H9 (cell line): ENCODE measurements at regions not wholly inside any gene's neighbourhood (a gene's known extent, or its start where the extent isn't known, plus 50 kb on each side); places are given as distances from the start of the nearest gene placed in this dataset.
"Not testable (repeated sequence)": the region's sequence is repeated elsewhere in the genome, so short reads cannot be mapped to it uniquely, and the experiment has no call there.

ENCODE experiments used
- DNase-seq: peaks from one replicate; pipeline ENCODE4 v3.0.0-alpha.2; 2017
- H2AFZ ChIP-seq: one replicate; pipeline ENCODE4 v1.6.1; 2013; ENCODE audit warnings: mild to moderate bottlenecking, low read length, control low read depth, moderate library complexity
- H2AK5ac ChIP-seq: 2 replicates; pipeline ENCODE4 v1.6.1; 2013; ENCODE audit warnings: low read length, control low read depth, mixed read lengths; ENCODE audit not compliant: insufficient read length
- H2BK120ac ChIP-seq: one replicate; pipeline ENCODE4 v1.6.1; 2013; ENCODE audit warnings: low read depth, mild to moderate bottlenecking, low read length, control low read depth, inconsistent platforms; ENCODE audit not compliant: poor library complexity, severe bottlenecking
- H2BK12ac ChIP-seq: 2 replicates; pipeline ENCODE4 v1.6.1; 2013; ENCODE audit warnings: low read length, control low read depth, mixed read lengths, low read depth; ENCODE audit not compliant: insufficient read length
- H2BK15ac ChIP-seq: 2 replicates; pipeline ENCODE4 v1.6.1; 2013; ENCODE audit warnings: low read depth, low read length, control low read depth
- H2BK20ac ChIP-seq: one replicate; pipeline ENCODE4 v1.6.1; 2013; ENCODE audit warnings: low read depth, mild to moderate bottlenecking, low read length, control low read depth, inconsistent platforms; ENCODE audit not compliant: poor library complexity, severe bottlenecking
- H2BK5ac ChIP-seq: 2 replicates; pipeline ENCODE4 v1.6.1; 2013; ENCODE audit warnings: low read length, control low read depth, mixed read lengths; ENCODE audit not compliant: insufficient read length
- H3K14ac ChIP-seq: 2 replicates; pipeline ENCODE4 v1.6.1; 2013; ENCODE audit warnings: low read length, control low read depth; ENCODE audit not compliant: insufficient read depth
- H3K18ac ChIP-seq: 2 replicates; pipeline ENCODE4 v1.6.1; 2013; ENCODE audit warnings: low read depth, mild to moderate bottlenecking, mixed read lengths, low read length, control low read depth; ENCODE audit not compliant: insufficient read length
- H3K23ac ChIP-seq: 2 replicates; pipeline ENCODE4 v1.6.1; 2013; ENCODE audit warnings: low read length, control low read depth, mixed read lengths, low read depth; ENCODE audit not compliant: insufficient read length
- H3K23me2 ChIP-seq: 2 replicates; pipeline ENCODE4 v1.6.1; 2013; ENCODE audit warnings: low read depth, mild to moderate bottlenecking, mixed read lengths, low read length, control low read depth; ENCODE audit not compliant: insufficient read length, poor library complexity, severe bottlenecking
- H3K27ac ChIP-seq: 2 replicates; pipeline ENCODE4 v1.5.1; 2013; ENCODE audit warnings: low read length, control low read depth, mixed read lengths, low read depth; ENCODE audit not compliant: insufficient read length
- H3K27me3 ChIP-seq: 2 replicates; pipeline ENCODE4 v1.6.1; 2013; ENCODE audit warnings: low read length, control low read depth, inconsistent platforms; ENCODE audit not compliant: insufficient read depth
- H3K4ac ChIP-seq: 2 replicates; pipeline ENCODE4 v1.6.1; 2013; ENCODE audit warnings: low read depth, mild to moderate bottlenecking, control low read depth, inconsistent platforms, low read length, moderate library complexity
- H3K4me1 ChIP-seq: 2 replicates; pipeline ENCODE4 v1.6.1; 2013; ENCODE audit warnings: low read length, control low read depth, inconsistent platforms; ENCODE audit not compliant: insufficient read depth
- H3K4me2 ChIP-seq: 2 replicates; pipeline ENCODE4 v1.6.1; 2013; ENCODE audit warnings: low read length, control low read depth, mixed read lengths; ENCODE audit not compliant: insufficient read length, insufficient read depth
- H3K56ac ChIP-seq: 2 replicates; pipeline ENCODE4 v1.6.1; 2013; ENCODE audit warnings: low read depth, mild to moderate bottlenecking, mixed read lengths, low read length, control low read depth; ENCODE audit not compliant: insufficient read length
- H3K79me1 ChIP-seq: 2 replicates; pipeline ENCODE4 v1.6.1; 2013; ENCODE audit warnings: low read depth, mild to moderate bottlenecking, moderate library complexity, low read length, control low read depth, inconsistent platforms; ENCODE audit not compliant: insufficient read depth, poor library complexity, severe bottlenecking
- H3K79me2 ChIP-seq: 2 replicates; pipeline ENCODE4 v1.6.1; 2013; ENCODE audit warnings: low read length, control low read depth, inconsistent platforms; ENCODE audit not compliant: insufficient read depth
- H3K9ac ChIP-seq: 2 replicates; pipeline ENCODE4 v1.6.1; 2013; ENCODE audit warnings: low read length, control low read depth, mixed read lengths; ENCODE audit not compliant: insufficient read length; ENCODE audit errors: extremely low read depth
- H3K9me3 ChIP-seq: one replicate; pipeline ENCODE4 v1.6.1; 2013; ENCODE audit warnings: low read depth, low read length, inconsistent platforms; ENCODE audit not compliant: control insufficient read depth
- H3T11ph ChIP-seq: one replicate; pipeline ENCODE4 v1.6.1; 2013; ENCODE audit warnings: mild to moderate bottlenecking, low read length, control low read depth, inconsistent platforms
- H4K20me1 ChIP-seq: one replicate; pipeline ENCODE4 v1.6.1; 2013; ENCODE audit not compliant: control insufficient read depth, insufficient read length, insufficient read depth
- H4K5ac ChIP-seq: 2 replicates; pipeline ENCODE4 v1.6.1; 2013; ENCODE audit warnings: low read depth, mild to moderate bottlenecking, mixed read lengths, low read length, control low read depth; ENCODE audit not compliant: insufficient read length
- H4K8ac ChIP-seq: replicated peaks from 2 replicates; pipeline ENCODE4 v1.6.1; 2013; ENCODE audit warnings: low read length, control low read depth, mixed read lengths, low read depth; ENCODE audit not compliant: insufficient read length
- H4K91ac ChIP-seq: 2 replicates; pipeline ENCODE4 v1.6.1; 2013; ENCODE audit warnings: low read depth, mild to moderate bottlenecking, moderate library complexity, mixed read lengths, low read length, control low read depth; ENCODE audit not compliant: insufficient read length
- H3K27ac Mint-ChIP-seq, 3 experiments: 2 replicates in 2 of 3; 3 replicates in 1 of 3; pipeline ENCODE4 v1.8.0; 2020 to 2021; ENCODE audit warnings: mixed read lengths in 3 of 3, mild to moderate bottlenecking in 1 of 3, moderate library complexity in 1 of 3
- H3K27me3 Mint-ChIP-seq: 2 replicates; pipeline ENCODE4 v1.8.0; 2021; ENCODE audit warnings: low read depth, mild to moderate bottlenecking, moderate library complexity, mixed read lengths
- H3K36me3 Mint-ChIP-seq, 3 experiments: 2 replicates in 2 of 3; 3 replicates in 1 of 3; pipeline ENCODE4 v1.8.0; 2020 to 2021; ENCODE audit warnings: low read depth in 3 of 3, mixed read lengths in 3 of 3; ENCODE audit not compliant: insufficient read depth in 1 of 3
- H3K4me1 Mint-ChIP-seq, 2 experiments: 2 replicates each; pipeline ENCODE4 v1.8.0; 2020; ENCODE audit warnings: mixed read lengths in 2 of 2
- H3K4me3 Mint-ChIP-seq, 2 experiments: 2 replicates in 1 of 2; 3 replicates in 1 of 2; pipeline ENCODE4 v1.8.0; 2020 to 2021; ENCODE audit warnings: mild to moderate bottlenecking in 2 of 2, mixed read lengths in 2 of 2, moderate library complexity in 1 of 2
- H3K9me3 Mint-ChIP-seq, 2 experiments: 2 replicates in 1 of 2; 3 replicates in 1 of 2; pipeline ENCODE4 v1.8.0; 2020; ENCODE audit warnings: mild to moderate bottlenecking in 2 of 2, mixed read lengths in 2 of 2, moderate library complexity in 1 of 2
- WGBS: extraction: QIAGEN DNeasy Blood & Tissue Kit; methylation state at CpG from one replicate; pipeline ENCODE4 v1.1.7; 2013; ENCODE audit warnings: missing lambda C conversion rate, low lambda C conversion rate, mixed read lengths; ENCODE audit not compliant: insufficient read length; ENCODE audit errors: extremely low coverage; 5-methylcytosine and 5-hydroxymethylcytosine counted together

DNA sequence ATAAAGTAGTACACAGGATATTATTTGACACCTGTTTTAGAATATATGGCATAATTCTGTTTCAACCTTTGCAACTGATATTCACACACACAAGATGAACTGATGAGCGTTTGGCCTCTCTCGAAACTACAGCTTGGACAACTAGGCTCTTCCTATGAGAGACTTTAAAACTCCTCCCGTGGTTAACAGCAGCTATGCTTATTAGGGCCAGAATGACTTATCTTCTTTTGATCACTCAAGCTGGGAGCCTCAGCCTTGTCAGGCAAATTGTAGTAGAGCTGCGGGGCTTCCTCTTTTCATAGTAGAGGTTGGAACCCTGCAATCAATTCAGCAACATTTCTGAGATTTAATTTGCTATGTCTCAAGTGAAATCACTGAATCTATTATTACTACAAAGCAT lies 381.3 kb upstream of the ANKRD20A1 start:
- H3K27me3 Mint-ChIP-seq, H3K18ac ChIP-seq: not testable (repeated sequence)
- no CpG with 5 or more reads among the region's 4 CpGs for whole genome bisulfite sequencing

DNA sequence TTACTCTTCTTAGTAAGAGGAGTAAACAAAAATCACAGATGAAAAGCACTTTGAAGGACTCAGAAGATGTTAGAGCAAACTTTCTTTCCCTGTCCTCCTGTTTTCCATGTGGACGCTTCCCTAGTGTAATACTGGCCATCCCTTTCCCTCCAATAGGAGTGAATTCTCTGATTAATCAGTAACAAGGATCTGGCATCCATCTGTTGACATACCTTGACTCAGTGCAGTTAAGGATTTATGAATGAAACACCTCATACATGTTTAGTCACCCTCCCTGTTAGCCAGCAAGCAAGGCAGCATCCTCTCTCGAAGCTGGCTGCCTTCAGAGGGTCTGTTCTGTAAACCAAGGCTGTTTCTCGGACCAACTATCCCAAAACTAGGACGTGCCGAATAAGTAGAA lies 388.0 kb upstream of the ANKRD20A1 start:
- not testable (repeated sequence) for H3K36me3 Mint-ChIP-seq, H4K20me1 ChIP-seq, DNase-seq, H2BK5ac ChIP-seq, H3K4me3 Mint-ChIP-seq, H3K18ac ChIP-seq, H2BK12ac ChIP-seq, H2AK5ac ChIP-seq, H3K27me3 ChIP-seq, H3K4me1 Mint-ChIP-seq, H3K23me2 ChIP-seq, H3K27ac ChIP-seq, H3K56ac ChIP-seq, H2BK120ac ChIP-seq, H2BK15ac ChIP-seq, H3K4ac ChIP-seq, H3K27me3 Mint-ChIP-seq, H3K9me3 Mint-ChIP-seq, H3K4me2 ChIP-seq, H3K27ac Mint-ChIP-seq, H3K9ac ChIP-seq, H3K23ac ChIP-seq, H3K14ac ChIP-seq, H4K8ac ChIP-seq, H3K4me1 ChIP-seq, H4K91ac ChIP-seq, H4K5ac ChIP-seq, H2BK20ac ChIP-seq, H3K79me1 ChIP-seq, H3K79me2 ChIP-seq, H3T11ph ChIP-seq, H3K9me3 ChIP-seq, H2AFZ ChIP-seq
- no CpG with 5 or more reads among the region's 5 CpGs for WGBS

More for the DNA sequence above, 381.3 kb upstream of the ANKRD20A1 start:
- DNase-seq, H3K9ac ChIP-seq, H4K8ac ChIP-seq, H4K20me1 ChIP-seq, H3K4ac ChIP-seq, H3K36me3 Mint-ChIP-seq, H3K14ac ChIP-seq, H3K4me2 ChIP-seq, H3K27ac Mint-ChIP-seq, H3K27me3 ChIP-seq, H3K23me2 ChIP-seq, H3K4me1 Mint-ChIP-seq, H3K9me3 ChIP-seq, H3K23ac ChIP-seq, H2BK5ac ChIP-seq, H3K4me3 Mint-ChIP-seq, H3K4me1 ChIP-seq, H3K79me2 ChIP-seq, H2BK20ac ChIP-seq, H3K9me3 Mint-ChIP-seq, H2AK5ac ChIP-seq, H3T11ph ChIP-seq, H3K79me1 ChIP-seq, H2BK12ac ChIP-seq, H2BK15ac ChIP-seq, H3K27ac ChIP-seq, H4K91ac ChIP-seq, H3K56ac ChIP-seq, H2BK120ac ChIP-seq, H4K5ac ChIP-seq, H2AFZ ChIP-seq: not testable (repeated sequence)
